ENCODE measurements at regions not wholly inside any gene's neighbourhood (a gene's known extent, or its start where the extent isn't known, plus 50 kb on each side); places are given as distances from the start of the nearest gene placed in this dataset.
A peak's percentile ranks its signal among the peaks of the same experiment; 100 is the strongest.

GRCh38 chr7:38066391-38066790 lies 111.7 kb upstream of the STARD3NL start:
- H3K9me3 Mint-ChIP-seq (ENCODE audit: unreplicated experiment), result no peaks in the 10 kb centered on the region
- no peak for DNase-seq (ENCODE audit: extremely low spot score, unreplicated experiment)
- TF ChIP-seq, protein P1, sequence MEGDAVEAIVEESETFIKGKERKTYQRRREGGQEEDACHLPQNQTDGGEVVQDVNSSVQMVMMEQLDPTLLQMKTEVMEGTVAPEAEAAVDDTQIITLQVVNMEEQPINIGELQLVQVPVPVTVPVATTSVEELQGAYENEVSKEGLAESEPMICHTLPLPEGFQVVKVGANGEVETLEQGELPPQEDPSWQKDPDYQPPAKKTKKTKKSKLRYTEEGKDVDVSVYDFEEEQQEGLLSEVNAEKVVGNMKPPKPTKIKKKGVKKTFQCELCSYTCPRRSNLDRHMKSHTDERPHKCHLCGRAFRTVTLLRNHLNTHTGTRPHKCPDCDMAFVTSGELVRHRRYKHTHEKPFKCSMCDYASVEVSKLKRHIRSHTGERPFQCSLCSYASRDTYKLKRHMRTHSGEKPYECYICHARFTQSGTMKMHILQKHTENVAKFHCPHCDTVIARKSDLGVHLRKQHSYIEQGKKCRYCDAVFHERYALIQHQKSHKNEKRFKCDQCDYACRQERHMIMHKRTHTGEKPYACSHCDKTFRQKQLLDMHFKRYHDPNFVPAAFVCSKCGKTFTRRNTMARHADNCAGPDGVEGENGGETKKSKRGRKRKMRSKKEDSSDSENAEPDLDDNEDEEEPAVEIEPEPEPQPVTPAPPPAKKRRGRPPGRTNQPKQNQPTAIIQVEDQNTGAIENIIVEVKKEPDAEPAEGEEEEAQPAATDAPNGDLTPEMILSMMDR (IDR thresholded peaks at IDR 0.05), result no peak
- H3K36me3 Mint-ChIP-seq (ENCODE audit: unreplicated experiment), result no peaks in the 10 kb centered on the region
- H3K4me3 Mint-ChIP-seq (ENCODE audit: unreplicated experiment), result no peak overlapping the region
- H3K27ac Mint-ChIP-seq (ENCODE audit: unreplicated experiment), result no peak overlapping the region
- no peaks in the 10 kb centered on the region for H3K4me1 Mint-ChIP-seq (ENCODE audit: unreplicated experiment)
- peaks cover 29% of the 10 kb centered on the region for H3K27me3 Mint-ChIP-seq (ENCODE audit: unreplicated experiment)

- no peaks in the 10 kb centered on the region for H3K9me3 Mint-ChIP-seq (ENCODE audit: unreplicated experiment)
- H3K27ac Mint-ChIP-seq (ENCODE audit: unreplicated experiment), result no peak overlapping the region
- H3K4me1 Mint-ChIP-seq (ENCODE audit: unreplicated experiment), result no peaks in the 10 kb centered on the region
- no peaks in the 10 kb centered on the region for H3K36me3 Mint-ChIP-seq (ENCODE audit: unreplicated experiment)
- H3K27me3 Mint-ChIP-seq (ENCODE audit: unreplicated experiment), result peaks cover 22% of the 10 kb centered on the region
- TF ChIP-seq, protein P1 (IDR thresholded peaks at IDR 0.05), result no peak
- DNase-seq (ENCODE audit: extremely low spot score, unreplicated experiment), result no peak
- H3K4me3 Mint-ChIP-seq (ENCODE audit: unreplicated experiment), result no peak overlapping the region
These were observed 109.6 kb upstream of the STARD3NL start for GRCh38 chr7:38068461-38068860.

- DNase-seq (ENCODE audit: extremely low spot score, unreplicated experiment), result no peak
- peaks cover 26% of the 10 kb centered on the region for H3K27me3 Mint-ChIP-seq (ENCODE audit: unreplicated experiment)
- TF ChIP-seq, protein P1 (IDR thresholded peaks at IDR 0.05), result no peak
- no peaks in the 10 kb centered on the region for H3K9me3 Mint-ChIP-seq (ENCODE audit: unreplicated experiment)
- no peaks in the 10 kb centered on the region for H3K36me3 Mint-ChIP-seq (ENCODE audit: unreplicated experiment)
- no peak overlapping the region for H3K27ac Mint-ChIP-seq (ENCODE audit: unreplicated experiment)
- H3K4me3 Mint-ChIP-seq (ENCODE audit: unreplicated experiment), result no peak overlapping the region
- no peaks in the 10 kb centered on the region for H3K4me1 Mint-ChIP-seq (ENCODE audit: unreplicated experiment)
These were observed 109.0 kb upstream of the STARD3NL start for GRCh38 chr7:38069052-38069451.

GRCh38 chr7:38070718-38071117 lies 107.3 kb upstream of the STARD3NL start:
- no peak overlapping the region for H3K27ac Mint-ChIP-seq (ENCODE audit: unreplicated experiment)
- no peaks in the 10 kb centered on the region for H3K36me3 Mint-ChIP-seq (ENCODE audit: unreplicated experiment)
- no peaks in the 10 kb centered on the region for H3K9me3 Mint-ChIP-seq (ENCODE audit: unreplicated experiment)
- no peak overlapping the region for H3K4me3 Mint-ChIP-seq (ENCODE audit: unreplicated experiment)
- no peaks in the 10 kb centered on the region for H3K4me1 Mint-ChIP-seq (ENCODE audit: unreplicated experiment)
- H3K27me3 Mint-ChIP-seq (ENCODE audit: unreplicated experiment), result peaks cover 35% of the 10 kb centered on the region
- TF ChIP-seq, protein P1 (IDR thresholded peaks at IDR 0.05), result peak; percentile 40
- no peak for DNase-seq (ENCODE audit: extremely low spot score, unreplicated experiment)

DNA sequence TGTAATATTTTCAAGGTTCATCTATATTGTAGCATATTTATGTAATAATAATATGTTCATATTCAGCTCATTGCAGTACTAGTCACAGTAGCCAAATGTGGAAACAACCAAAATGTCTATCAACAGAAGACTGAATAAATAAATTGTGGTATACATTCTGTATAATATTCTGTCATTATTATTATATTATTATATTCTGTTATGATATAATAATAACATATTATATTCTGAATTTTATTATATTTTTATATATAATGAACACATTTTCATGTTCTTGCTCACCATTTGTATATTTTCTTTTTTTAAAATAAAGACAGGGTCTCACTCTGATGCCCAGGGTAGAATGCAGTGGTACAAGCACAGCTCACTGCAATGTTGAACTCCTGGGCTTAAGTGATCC lies 91.2 kb upstream of the STARD3NL start:
- Mint-ChIP-seq H3K36me3 (ENCODE audit: unreplicated experiment) (no peaks in the 10 kb centered on the region), H3K27me3 (ENCODE audit: unreplicated experiment) (peaks cover 6% of the 10 kb centered on the region), H3K4me1 (ENCODE audit: unreplicated experiment) (no peaks in the 10 kb centered on the region), H3K9me3 (ENCODE audit: unreplicated experiment) (peaks cover 4% of the 10 kb centered on the region), H3K27ac (ENCODE audit: unreplicated experiment) (no peak overlapping the region), H3K4me3 (ENCODE audit: unreplicated experiment) (no peak overlapping the region)
- TF ChIP-seq, protein P1 (IDR thresholded peaks at IDR 0.05), result no peak
- DNase-seq (ENCODE audit: extremely low spot score, unreplicated experiment), result no peak
